SH-SY5Y (cell line): ENCODE measurements at regions not wholly inside any gene's neighbourhood (a gene's known extent, or its start where the extent isn't known, plus 50 kb on each side); places are given as distances from the start of the nearest gene placed in this dataset.

ENCODE experiments used
- GATA2 ChIP-seq: IDR thresholded peaks from 2 replicates; pipeline ENCODE4 v1.6.1; 2011; ENCODE audit warnings: mild to moderate bottlenecking, low read depth, low read length
- GATA3 ChIP-seq: IDR thresholded peaks from 2 replicates; pipeline ENCODE4 v1.6.1; 2011; ENCODE audit warnings: low read depth, mild to moderate bottlenecking, low read length, moderate library complexity

GRCh38 chr3:72237679-72238009 lies 452.7 kb upstream of the PROK2 start:
- TF ChIP-seq GATA2 = no peak
- no peak for TF ChIP-seq GATA3

- TF ChIP-seq GATA2 (no peak), GATA3 (no peak)
Observed at GRCh38 chr3:72234391-72234790, 449.4 kb upstream of the PROK2 start.

GRCh38 chr3:72233571-72233970 lies 448.6 kb upstream of the PROK2 start:
- no peak for TF ChIP-seq GATA3
- no peak for TF ChIP-seq GATA2

GRCh38 chr3:72232777-72233176 lies 447.8 kb upstream of the PROK2 start:
- TF ChIP-seq GATA3 (no peak), GATA2 (no peak)

GRCh38 chr3:72232331-72232730 lies 447.4 kb upstream of the PROK2 start:
- TF ChIP-seq GATA3 = no peak
- TF ChIP-seq GATA2 = no peak

- TF ChIP-seq GATA2 (no peak), GATA3 (no peak)
Observed at GRCh38 chr3:72231439-72232196, 446.7 kb upstream of the PROK2 start.

GRCh38 chr3:72230774-72231379 lies 445.9 kb upstream of the PROK2 start:
- TF ChIP-seq GATA3 = no peak
- no peak for TF ChIP-seq GATA2

GRCh38 chr3:72229952-72230351 lies 445.0 kb upstream of the PROK2 start:
- TF ChIP-seq GATA3 = no peak
- TF ChIP-seq GATA2 = no peak

GRCh38 chr3:72227486-72228070 lies 442.6 kb upstream of the PROK2 start:
- no peak for TF ChIP-seq GATA3

- TF ChIP-seq GATA3 (no peak), GATA2 (no peak)
Observed at GRCh38 chr3:72224804-72225509, 440.0 kb upstream of the PROK2 start.

- TF ChIP-seq GATA3 = no peak
- no peak for TF ChIP-seq GATA2
Observed at GRCh38 chr3:72223628-72224027, 438.7 kb upstream of the PROK2 start.

- TF ChIP-seq GATA3 (no peak), GATA2 (no peak)
Observed at GRCh38 chr3:72223116-72223515, 438.2 kb upstream of the PROK2 start.

- TF ChIP-seq GATA3 = no peak
- TF ChIP-seq GATA2 = no peak
Observed at GRCh38 chr3:72222410-72222809, 437.5 kb upstream of the PROK2 start.

GRCh38 chr3:72220946-72221345 lies 436.0 kb upstream of the PROK2 start:
- TF ChIP-seq GATA2 = no peak
- no peak for TF ChIP-seq GATA3
